ENCODE measurements at regions not wholly inside any gene's neighbourhood (a gene's known extent, or its start where the extent isn't known, plus 50 kb on each side); places are given as distances from the start of the nearest gene placed in this dataset.
"Not testable (repeated sequence)": the region's sequence is repeated elsewhere in the genome, so short reads cannot be mapped to it uniquely, and the experiment has no call there.

DNA sequence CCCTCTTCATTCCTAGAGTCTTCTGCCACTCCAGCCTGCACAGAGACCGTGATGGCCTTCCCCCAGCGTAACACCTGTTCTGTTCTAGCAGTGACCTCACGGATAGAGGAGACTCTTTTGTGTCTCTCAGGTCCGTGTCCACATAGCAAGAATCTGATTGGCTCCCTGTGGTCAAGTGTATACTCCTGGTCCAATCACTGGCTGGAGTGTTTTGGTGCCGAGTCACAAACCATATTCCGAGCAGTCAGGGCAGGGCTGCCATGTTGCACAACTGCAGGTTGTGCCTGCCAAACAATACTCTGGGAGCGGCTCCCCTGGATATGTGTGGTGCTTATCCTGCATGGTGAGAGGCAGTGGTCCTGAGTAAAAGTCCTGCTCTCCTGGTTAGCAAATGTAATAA is 402.4 kb downstream of the KCNRG start:
- DNase-seq (ENCODE audit: low read depth), result no peak

DNA sequence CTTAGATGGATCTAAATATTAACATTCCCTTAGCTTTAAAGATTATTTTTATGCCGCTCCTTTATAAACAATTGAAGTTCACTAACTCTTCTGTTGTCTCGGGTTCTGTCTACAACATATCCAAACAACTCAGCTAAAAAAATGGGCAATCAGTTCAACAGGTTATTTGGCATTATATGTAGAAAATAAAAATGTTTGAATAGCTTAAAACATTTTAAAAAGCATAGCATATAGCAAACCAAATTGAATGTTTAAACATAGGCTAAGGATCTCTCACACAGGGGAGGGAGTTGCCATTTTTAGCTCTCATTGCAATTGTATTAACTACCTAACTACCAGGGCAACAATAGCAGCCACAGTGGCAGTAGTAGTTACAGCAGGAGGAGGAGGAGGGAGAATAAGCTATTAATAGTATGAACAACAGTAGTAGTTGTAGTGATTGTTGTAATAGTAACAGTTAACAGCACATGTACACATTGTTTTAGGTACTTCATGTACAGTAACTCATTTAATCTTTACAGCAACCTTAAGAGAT is 404.2 kb downstream of the KCNRG start:
- no peak for DNase-seq (ENCODE audit: low read depth)

GRCh38 chr13:50419896-50420295 is 404.7 kb downstream of the KCNRG start:
- no peak for DNase-seq (ENCODE audit: low read depth)

GRCh38 chr13:50420718-50421472 is 405.7 kb downstream of the KCNRG start:
- no peak for DNase-seq (ENCODE audit: low read depth)

DNA sequence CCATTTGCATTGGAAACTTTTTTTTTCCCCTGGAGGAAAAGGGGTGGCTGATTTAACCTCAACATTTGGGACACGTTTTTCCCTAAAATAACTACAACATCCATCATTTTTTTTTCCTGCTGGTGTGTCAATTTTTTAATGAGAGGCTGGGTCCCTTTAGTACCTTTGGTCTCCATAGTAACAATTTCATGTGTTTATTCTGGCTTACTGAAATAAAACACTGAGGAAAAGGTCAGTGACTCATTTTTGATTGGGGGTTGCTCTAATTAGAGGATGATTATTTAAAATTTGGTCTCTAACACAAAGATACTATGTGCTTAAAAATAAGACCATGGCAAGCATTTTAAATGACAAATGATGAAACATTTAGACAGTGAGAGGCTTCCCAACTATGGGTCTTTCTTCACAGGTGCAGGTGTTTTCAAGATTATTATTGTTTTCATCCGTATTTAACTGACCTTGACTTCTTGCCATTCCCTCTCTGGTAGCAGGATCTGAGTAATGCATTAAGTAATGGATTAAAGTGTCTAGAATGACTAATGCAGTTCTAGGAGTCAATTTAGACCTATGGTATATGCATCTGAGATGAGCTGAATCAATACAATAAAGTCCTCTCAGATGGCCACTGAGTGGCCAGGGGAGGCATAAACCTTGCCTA is 406.4 kb downstream of the KCNRG start:
- no peak for DNase-seq (ENCODE audit: low read depth)

DNA sequence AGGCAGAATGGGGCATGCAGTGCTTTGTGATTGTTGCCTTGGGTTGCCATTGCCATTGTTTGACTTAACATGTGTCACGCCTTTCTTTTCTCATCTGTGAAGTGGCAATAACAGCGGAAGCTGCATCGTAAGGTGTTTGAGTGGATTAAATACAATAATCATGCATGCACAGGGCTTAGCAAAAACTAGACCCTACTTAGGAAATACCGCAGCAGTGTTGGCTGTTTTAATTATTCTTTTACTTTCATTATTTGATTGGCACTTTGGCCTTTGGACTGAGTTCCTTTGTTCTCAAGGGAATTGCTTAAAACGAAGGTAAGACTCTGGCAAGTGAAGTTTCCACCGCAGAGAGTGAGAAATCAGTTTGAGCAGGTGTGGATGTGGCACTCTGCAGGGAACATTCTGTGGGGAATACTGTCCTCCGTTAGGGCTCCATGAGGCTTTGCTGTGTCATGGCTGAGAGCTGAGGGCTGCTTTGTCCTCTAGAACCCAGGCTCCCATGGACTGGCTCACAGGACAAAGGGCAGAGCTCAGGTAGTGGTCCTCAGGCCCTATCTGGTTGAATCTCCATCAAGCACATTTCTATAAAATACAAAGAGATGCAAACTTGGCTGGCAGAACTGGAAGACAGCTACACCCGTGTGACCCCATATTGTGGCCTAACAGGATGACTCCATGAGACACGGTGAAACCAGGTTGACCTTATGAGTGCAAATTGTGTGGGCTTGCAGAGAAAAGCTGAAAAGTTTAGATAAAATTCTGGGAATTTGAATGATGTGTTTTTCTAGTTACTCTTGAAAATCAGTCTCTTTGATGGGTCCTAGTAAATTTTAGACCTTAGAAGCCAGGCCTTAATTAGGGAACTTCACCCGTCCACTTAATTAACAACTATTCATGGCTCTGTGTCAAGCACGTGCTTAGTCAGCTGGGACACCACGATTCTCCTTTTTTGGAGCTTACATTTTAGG is 407.2 kb downstream of the KCNRG start:
- no peak for DNase-seq (ENCODE audit: low read depth)

DNA sequence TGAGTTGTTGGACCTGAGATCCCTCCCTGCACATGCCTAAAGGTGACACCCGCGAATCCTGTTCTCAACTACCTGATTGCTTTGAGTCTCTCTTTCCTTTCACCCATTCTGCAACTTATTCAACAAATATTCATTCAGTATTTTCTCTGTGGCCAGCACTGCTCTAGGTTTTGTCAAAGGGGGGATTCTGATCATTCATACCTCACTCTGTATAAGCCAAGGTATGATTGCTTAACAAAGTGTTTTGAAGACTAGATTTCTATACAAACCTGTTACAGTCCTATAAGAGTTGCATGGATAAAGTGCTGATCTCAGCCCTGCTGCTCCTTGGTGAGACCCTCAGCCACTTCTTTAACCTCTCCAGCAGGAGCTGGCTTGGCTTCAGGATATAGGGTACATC is 409.7 kb downstream of the KCNRG start:
- no peak for DNase-seq (ENCODE audit: low read depth)

DNA sequence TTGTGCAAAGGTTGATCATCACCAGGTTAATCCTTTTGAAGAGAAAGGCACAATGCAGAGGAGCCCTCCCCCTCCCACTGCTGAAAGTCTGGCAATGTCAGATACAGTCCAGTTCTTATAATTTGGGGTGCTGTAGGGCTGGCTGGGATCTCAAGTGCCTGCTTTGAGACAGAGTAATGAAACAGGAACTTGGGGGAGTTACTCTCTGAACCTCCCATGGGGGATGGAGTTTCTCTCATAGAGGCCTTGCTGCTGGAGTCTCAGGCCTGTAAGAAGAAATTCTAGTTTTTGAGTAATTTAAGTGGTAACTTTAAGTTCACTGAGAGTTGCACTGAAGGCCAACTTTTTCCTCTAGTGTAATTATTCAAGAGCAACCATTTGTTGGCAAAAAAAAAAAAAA is 410.5 kb downstream of the KCNRG start:
- DNase-seq (ENCODE audit: low read depth), result no peak

DNA sequence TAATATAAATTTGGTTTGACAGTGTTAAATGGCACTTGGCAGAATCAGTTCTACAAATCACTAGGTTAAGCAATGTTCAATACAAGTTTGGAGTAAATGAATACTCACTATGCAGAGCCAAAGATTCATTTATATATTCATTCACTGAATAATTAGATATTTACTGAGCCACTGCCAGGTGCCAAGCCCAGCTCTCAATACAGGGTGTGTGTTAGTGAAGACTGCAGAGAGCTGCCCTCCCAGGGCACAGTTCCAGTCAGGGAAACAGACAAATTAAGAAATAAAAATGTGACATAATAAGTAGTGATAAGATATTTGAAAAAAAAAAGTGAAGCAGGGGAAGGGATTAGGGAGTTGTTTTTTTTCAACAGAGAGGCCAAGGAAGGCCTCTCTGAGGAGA is 411.7 kb downstream of the KCNRG start:
- DNase-seq (ENCODE audit: low read depth), result no peak

GRCh38 chr13:50427511-50427910 is 412.3 kb downstream of the KCNRG start:
- not testable (repeated sequence) for DNase-seq (ENCODE audit: low read depth)

- DNase-seq (ENCODE audit: low read depth), result no peak
These were observed 413.1 kb downstream of the KCNRG start for GRCh38 chr13:50428183-50428877.

GRCh38 chr13:50435011-50435410 is 408.5 kb downstream of the DLEU7 start:
- no peak for DNase-seq (ENCODE audit: low read depth)

GRCh38 chr13:50437252-50437651 is 406.2 kb downstream of the DLEU7 start:
- no peak for DNase-seq (ENCODE audit: low read depth)

- no peak for DNase-seq (ENCODE audit: low read depth)
These were observed 405.1 kb downstream of the DLEU7 start for GRCh38 chr13:50438351-50438750.

GRCh38 chr13:50441130-50441529 is 402.4 kb downstream of the DLEU7 start:
- DNase-seq (ENCODE audit: low read depth), result no peak

DNA sequence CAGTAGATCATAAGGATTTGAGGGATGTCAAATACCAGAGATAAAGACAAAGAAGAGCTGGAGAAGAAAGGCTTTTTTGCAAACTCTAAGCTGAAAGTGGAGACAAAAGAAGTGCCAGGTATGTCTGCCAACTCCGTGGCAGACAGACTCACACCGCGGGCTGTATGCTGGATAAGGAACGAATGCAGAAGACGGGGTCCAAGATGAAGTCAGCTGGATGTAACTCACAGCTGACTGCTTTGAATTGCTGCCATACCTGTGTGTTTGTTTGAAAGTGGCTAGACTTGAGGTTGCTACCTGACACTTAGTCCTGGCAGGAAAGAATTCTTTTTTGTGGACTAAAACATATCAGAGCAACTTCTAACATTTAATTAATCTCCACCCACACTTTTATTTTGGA is 398.8 kb downstream of the DLEU7 start:
- DNase-seq (ENCODE audit: low read depth), result no peak

GRCh38 chr13:50446611-50447010 is 396.9 kb downstream of the DLEU7 start:
- DNase-seq (ENCODE audit: low read depth), result no peak

- no peak for DNase-seq (ENCODE audit: low read depth)
These were observed 394.9 kb downstream of the DLEU7 start for GRCh38 chr13:50448535-50448998.

DNA sequence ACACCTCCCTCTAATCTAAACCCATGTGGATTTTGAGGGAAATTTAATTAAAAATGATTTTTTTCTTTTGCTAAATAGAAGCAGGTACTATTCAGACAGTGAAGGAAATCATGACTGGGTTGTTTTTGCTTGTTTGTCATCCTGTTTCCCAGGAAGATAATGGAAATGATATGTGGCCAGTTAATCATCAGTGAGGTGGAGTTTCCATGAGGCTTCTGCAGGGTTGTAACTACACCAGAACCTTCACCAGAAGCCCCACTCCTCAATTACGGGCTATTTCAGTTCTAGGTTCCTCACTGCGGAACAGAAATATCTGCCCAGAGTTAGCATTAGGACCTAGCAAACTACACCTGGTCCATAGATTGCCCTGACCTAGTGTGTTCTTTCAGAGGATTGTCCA is 394.0 kb downstream of the DLEU7 start:
- no peak for DNase-seq (ENCODE audit: low read depth)

GRCh38 chr13:50450279-50450678 is 393.2 kb downstream of the DLEU7 start:
- no peak for DNase-seq (ENCODE audit: low read depth)

DNA sequence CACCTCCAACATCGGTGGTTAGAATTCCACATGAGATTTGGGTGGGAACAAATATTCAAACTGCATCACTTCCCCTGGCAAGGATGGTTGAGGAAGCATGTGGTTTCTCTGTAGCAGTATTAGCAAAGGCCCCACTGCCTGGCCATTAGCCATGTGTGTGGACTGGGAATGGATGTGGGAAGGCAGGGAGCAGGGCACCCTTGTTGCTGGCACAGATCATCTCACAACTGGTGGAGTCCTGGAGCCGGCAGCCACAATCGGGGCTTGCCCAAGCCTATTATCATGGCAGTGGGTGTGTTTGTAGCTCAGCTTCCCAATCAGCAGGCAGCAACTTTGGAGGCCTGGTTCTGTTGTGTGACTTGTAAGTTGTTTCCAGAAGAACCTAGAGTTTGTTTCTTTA is 391.9 kb downstream of the DLEU7 start:
- DNase-seq (ENCODE audit: low read depth), result no peak

DNA sequence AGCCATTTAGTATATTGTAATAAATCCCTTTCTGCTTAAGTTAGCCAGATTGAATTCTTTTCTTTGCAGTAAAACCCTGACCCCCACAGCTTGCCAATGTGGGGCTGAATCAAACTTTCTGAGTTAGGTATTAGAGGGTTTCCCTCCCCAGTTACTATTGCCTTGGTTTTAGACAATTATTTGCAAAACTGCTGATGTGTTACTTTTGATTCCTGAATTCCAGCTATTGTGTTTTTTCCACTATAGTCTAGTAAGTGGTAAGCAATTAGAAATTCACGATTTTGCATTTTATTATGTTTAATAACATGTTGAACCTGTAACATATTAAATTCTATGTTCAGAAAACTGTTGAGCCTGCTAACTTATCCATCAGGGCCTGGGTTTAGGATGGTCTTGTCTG is 391.5 kb downstream of the DLEU7 start:
- DNase-seq (ENCODE audit: low read depth), result no peak

Data from T-helper 22 cell (primary cell).